ENCODE measurements at regions not wholly inside any gene's neighbourhood (a gene's known extent, or its start where the extent isn't known, plus 50 kb on each side); places are given as distances from the start of the nearest gene placed in this dataset.

GRCh38 chr4:18285357-18285756, 263.8 kb upstream of the LCORL start:
- DNase-seq (ENCODE audit: low read depth in 2 of 3, low spot score in 2 of 3) = no peak

- no peak for DNase-seq (ENCODE audit: low read depth in 2 of 3, low spot score in 2 of 3)
Observed at GRCh38 chr4:18278244-18278643, 256.7 kb upstream of the LCORL start.

- DNase-seq (ENCODE audit: low read depth in 2 of 3, low spot score in 2 of 3) = no peak
Observed at GRCh38 chr4:18262832-18263231, 241.3 kb upstream of the LCORL start.

- DNase-seq (ENCODE audit: low read depth in 2 of 3, low spot score in 2 of 3) = no peak
Observed at GRCh38 chr4:18252052-18252451, 230.5 kb upstream of the LCORL start.

GRCh38 chr4:18250564-18250963, 229.0 kb upstream of the LCORL start:
- no peak for DNase-seq (ENCODE audit: low read depth in 2 of 3, low spot score in 2 of 3)

GRCh38 chr4:18248611-18249010, 227.1 kb upstream of the LCORL start:
- no peak for DNase-seq (ENCODE audit: low read depth in 2 of 3, low spot score in 2 of 3)

DNA sequence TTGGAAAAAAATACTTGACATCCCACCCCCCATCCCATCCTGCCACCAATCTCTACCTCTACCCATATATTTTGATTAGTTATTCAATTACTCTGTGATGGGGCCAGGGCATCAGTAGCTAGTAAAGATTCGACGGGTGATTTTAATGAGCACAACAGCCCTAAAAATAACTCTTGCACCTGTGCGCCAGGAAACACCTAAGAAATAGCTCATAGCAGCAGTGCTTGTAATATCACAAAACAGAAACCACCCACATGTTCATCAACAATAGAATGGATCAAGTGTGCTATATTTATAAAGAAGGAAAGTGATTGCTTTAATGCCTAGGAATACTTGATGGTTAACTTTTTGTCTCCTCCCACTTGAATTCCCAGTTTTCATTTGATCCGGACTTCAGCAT, 225.6 kb upstream of the LCORL start:
- no peak for DNase-seq (ENCODE audit: low read depth in 2 of 3, low spot score in 2 of 3)

DNA sequence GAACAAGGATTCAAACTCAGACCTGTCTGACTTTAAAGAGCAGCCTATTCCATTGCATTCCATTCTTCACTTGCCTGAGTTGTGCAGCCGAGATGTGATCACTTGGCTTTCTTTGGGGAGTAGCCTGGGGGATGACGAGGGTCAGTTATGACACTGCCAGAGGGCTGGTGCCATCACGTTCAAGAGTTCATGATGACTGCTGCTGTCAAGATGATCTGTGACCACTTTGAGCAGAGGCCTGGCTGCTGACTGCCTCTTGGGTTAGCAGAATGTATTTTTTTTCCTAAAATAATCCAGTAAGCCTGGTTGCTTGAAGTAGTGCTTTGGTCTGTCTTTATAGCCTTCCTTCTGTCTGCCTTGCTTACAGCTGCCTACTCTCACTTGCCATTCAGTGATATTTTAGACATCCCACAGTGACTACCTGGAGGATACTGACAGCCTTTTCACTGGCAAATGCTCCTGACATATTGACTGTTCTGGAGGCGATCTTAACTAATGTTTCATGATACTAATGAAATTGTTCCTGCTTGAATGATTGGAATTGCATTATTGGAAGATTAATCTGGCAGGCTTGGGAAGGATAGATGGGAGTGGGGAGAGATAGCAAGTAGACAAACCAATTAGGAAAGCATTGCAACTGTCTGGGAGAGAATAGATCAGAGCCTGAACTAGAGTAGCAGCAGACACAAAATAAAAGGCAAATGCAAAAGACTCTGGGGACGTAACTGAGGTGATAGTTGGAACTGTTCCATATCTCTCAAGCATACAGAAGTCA, 221.6 kb upstream of the LCORL start:
- no peak for DNase-seq (ENCODE audit: low read depth in 2 of 3, low spot score in 2 of 3)

GRCh38 chr4:18241727-18242126, 220.2 kb upstream of the LCORL start:
- DNase-seq (ENCODE audit: low read depth in 2 of 3, low spot score in 2 of 3) = no peak

GRCh38 chr4:18234108-18234507, 212.6 kb upstream of the LCORL start:
- DNase-seq (ENCODE audit: low read depth in 2 of 3, low spot score in 2 of 3) = no peak

GRCh38 chr4:18231726-18232125, 210.2 kb upstream of the LCORL start:
- no peak for DNase-seq (ENCODE audit: low read depth in 2 of 3, low spot score in 2 of 3)

DNA sequence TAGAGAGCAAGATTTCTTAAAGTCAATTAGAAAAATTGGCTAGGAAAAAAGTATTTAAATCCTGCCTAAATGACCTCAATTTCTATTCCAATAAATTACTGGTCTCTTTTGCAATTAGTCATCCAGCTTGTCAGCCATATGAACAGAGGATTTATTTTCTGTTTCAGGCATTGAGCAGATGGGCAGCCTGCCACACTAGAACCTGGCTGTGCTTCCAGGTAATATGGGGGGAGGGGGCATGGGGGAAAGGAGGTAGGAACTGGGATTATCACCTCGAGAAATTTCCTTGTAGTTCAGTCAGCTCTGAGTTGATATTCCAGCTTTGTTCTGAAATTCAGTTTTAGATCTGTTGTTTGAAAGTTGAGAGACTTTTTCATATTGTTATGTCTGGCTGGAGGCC, 206.3 kb upstream of the LCORL start:
- no peak for DNase-seq (ENCODE audit: low read depth in 2 of 3, low spot score in 2 of 3)

- DNase-seq (ENCODE audit: low read depth in 2 of 3, low spot score in 2 of 3) = no peak
Observed at GRCh38 chr4:18214411-18215055, 193.0 kb upstream of the LCORL start.

DNA sequence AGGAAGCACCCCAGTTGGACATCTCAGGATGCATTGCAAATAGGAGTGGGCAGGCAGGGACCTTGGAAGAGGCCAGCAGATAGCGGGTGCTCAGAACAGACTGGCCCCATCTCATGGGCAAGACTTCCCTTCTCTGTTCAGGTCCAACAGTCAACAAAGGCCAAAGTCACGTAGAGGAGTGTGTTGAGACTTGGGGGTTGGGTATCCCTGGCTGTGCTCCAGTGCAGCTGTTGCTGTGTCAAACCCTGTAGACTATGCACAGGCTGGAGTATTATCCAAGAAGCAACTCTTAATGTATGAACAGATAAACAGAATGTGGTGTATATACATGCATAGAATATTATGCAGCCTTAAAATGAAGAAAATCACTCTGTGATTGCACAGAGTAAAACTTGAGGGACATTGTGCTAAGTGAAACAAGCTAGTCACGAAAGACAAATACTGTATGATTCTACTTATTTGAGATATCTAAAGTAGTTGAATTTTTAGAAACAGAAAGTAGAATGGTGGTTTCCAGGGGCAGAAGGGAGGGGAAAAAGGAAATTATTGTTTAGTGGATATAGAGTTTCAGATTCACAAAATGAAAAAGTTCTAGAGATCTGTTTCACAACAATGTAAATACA, 192.1 kb upstream of the LCORL start:
- DNase-seq (ENCODE audit: low read depth in 2 of 3, low spot score in 2 of 3) = no peak

- DNase-seq (ENCODE audit: low read depth in 2 of 3, low spot score in 2 of 3) = no peak
Observed at GRCh38 chr4:18209448-18209847, 187.9 kb upstream of the LCORL start.

DNA sequence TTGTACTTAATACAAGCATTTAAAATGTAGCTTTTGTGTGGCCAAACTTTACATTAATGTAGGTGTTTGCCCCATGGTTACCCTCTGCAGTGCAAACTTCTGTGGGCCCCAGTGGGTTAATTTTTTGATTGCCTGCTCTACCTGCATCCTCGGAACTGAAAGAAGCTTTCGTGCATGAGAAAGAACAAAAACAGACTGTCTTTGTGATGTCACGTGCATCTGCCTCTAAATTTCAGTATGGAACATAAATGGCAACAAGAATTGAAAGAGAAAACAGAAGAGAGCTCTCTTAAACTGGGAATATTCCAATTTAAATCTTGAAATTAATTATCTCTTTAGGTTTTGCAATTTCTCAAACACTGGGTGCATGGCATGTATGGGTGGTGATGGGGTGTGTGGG, 182.4 kb upstream of the LCORL start:
- no peak for DNase-seq (ENCODE audit: low read depth in 2 of 3, low spot score in 2 of 3)

DNA sequence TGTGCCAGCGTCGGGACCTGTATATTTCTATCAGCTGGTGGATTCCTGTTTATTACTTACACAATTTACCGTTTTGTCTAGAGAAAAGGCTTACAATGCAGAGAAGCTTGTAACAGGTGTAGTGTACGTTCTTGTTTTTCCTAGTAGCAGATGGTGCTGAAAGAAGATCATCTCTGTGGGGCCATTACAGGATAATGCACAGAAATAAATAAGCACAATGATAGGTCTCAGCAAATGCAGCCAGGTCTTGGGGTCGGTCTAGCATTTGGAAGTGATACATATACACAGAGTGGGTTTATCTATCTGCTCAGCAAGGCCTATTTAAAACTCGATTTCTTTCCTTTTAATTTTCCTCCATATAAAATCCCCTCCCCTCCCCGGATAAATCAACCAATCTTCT, 180.9 kb upstream of the LCORL start:
- no peak for DNase-seq (ENCODE audit: low read depth in 2 of 3, low spot score in 2 of 3)

- no peak for DNase-seq (ENCODE audit: low read depth in 2 of 3, low spot score in 2 of 3)
Observed at GRCh38 chr4:18201885-18202284, 180.3 kb upstream of the LCORL start.

DNA sequence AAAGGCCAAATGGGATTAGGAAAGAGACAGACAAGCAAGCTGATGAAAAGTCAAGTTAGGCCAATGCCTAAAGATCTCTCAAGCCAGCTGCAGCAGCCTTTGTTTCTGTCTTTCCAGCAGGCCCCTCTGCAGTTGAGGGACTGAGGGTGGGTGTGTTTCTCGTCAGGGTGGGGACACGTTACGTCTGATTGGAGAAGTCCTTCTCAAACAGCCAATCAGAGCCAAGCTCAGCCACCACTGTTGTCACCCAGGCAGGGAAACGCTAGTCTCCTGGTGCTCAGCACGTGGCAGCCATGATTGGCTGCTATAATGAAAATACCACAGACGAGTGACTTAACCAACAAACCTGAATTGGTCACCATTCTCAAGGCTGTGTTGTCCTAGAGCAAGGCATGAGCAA, 177.1 kb upstream of the LCORL start:
- no peak for DNase-seq (ENCODE audit: low read depth in 2 of 3, low spot score in 2 of 3)

DNA sequence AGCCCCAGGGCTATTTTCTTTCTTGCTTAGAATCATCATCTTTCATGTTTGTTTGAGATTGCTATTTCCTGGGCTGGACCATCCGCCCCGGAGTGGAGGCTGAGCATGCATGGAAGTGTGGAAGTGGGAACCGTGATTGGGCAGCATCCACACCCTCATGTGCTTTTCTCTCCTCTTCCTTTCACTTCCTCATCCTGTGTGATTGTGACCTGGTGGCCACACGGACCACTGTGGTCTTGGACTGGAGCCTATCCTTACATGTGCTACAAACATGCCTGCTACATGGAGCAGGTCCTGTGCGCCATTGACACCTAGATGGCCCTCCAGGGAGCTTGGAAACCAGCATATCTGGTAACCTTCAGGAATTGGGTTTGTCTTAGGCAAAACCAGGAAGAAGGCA, 175.9 kb upstream of the LCORL start:
- DNase-seq (ENCODE audit: low read depth in 2 of 3, low spot score in 2 of 3) = no peak

GRCh38 chr4:18194278-18194677, 172.7 kb upstream of the LCORL start:
- DNase-seq (ENCODE audit: low read depth in 2 of 3, low spot score in 2 of 3) = no peak

DNA sequence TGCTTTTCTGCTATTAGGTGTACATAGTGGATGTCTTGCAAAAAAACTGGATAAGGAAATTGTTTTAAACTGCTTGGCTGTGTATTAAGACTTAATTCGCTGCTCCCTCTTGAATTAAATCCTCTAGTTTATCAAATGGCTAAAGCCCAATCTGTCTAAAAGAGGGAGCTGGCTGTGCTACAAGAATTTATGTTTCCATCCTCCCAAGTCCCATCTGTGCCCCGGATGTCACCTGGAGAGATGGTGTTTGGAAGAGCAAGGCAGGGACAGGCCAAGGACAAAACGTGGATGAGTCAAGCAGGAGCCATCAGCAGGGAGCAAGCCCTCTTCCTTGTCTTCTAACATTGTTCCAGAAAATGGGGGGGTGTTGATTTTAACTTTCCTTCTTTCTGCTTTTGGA, 171.3 kb upstream of the LCORL start:
- DNase-seq (ENCODE audit: low read depth in 2 of 3, low spot score in 2 of 3) = no peak
